GM12864 (cell line): ENCODE measurements at regions not wholly inside any gene's neighbourhood (a gene's known extent, or its start where the extent isn't known, plus 50 kb on each side); places are given as distances from the start of the nearest gene placed in this dataset.
"Not testable (repeated sequence)": the region's sequence is repeated elsewhere in the genome, so short reads cannot be mapped to it uniquely, and the experiment has no call there.

ENCODE experiments used
- DNase-seq: peaks from one replicate; pipeline ENCODE4 v3.0.0-alpha.2; 2011; ENCODE audit warnings: low read depth
- H3K4me3 ChIP-seq: 2 replicates; pipeline ENCODE4 v1.5.1; 2011; ENCODE audit warnings: mild to moderate bottlenecking, low read depth, low read length, control low read depth
- TF ChIP-seq, protein P1 (sequence below): IDR thresholded peaks from 2 replicates; pipeline ENCODE4 v1.5.1; 2011; ENCODE audit warnings: low read depth, mild to moderate bottlenecking, moderate library complexity, low read length, control low read depth, inconsistent platforms; ENCODE audit errors: missing control alignments

DNA sequence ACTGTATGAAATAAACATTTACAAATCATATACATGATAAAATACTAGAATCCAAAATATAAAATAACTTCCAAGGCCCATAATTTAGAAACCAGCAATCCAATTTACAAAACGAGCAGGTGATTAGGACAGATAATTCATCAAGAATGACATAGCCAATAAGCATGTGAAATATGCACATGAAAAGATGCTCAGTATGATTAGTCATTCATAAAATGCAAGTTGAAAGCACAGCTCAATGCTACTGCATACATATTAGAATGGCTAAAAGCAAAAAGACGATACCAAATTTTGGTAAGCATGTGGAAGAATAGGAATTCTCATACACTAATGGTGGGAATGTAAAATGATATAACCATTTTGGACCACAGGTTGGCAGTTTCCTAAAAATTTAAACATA is 837.2 kb upstream of the MIR17HG start:
- TF ChIP-seq, protein P1, sequence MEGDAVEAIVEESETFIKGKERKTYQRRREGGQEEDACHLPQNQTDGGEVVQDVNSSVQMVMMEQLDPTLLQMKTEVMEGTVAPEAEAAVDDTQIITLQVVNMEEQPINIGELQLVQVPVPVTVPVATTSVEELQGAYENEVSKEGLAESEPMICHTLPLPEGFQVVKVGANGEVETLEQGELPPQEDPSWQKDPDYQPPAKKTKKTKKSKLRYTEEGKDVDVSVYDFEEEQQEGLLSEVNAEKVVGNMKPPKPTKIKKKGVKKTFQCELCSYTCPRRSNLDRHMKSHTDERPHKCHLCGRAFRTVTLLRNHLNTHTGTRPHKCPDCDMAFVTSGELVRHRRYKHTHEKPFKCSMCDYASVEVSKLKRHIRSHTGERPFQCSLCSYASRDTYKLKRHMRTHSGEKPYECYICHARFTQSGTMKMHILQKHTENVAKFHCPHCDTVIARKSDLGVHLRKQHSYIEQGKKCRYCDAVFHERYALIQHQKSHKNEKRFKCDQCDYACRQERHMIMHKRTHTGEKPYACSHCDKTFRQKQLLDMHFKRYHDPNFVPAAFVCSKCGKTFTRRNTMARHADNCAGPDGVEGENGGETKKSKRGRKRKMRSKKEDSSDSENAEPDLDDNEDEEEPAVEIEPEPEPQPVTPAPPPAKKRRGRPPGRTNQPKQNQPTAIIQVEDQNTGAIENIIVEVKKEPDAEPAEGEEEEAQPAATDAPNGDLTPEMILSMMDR: no peak
- no peak for DNase-seq
- no peak overlapping the region for H3K4me3 ChIP-seq

GRCh38 chr13:90511903-90512302 is 835.6 kb upstream of the MIR17HG start:
- DNase-seq: no peak
- TF ChIP-seq, protein P1: no peak
- no peak overlapping the region for H3K4me3 ChIP-seq

GRCh38 chr13:90514712-90515111 is 832.8 kb upstream of the MIR17HG start:
- H3K4me3 ChIP-seq, DNase-seq: not testable (repeated sequence)

DNA sequence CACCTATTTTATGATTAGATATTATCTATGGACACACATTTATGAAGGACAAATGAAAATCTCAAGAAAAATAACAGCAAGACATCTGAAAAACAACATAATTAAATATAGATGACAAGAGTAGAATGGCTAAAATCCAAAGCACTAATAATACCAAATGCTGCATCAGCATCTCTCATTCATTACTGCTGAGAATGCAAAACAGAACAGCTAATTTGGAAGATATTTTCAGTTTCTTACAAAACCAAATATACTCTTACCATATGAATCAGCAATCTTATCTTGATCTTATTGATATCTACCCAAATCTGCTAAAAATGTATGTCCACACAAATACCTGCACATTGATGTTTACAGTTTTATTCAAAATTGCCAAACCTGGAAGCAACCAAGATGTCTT is 829.1 kb upstream of the MIR17HG start:
- DNase-seq: no peak
- H3K4me3 ChIP-seq: no peak overlapping the region
- TF ChIP-seq, protein P1: no peak

GRCh38 chr13:90519157-90519556 is 828.3 kb upstream of the MIR17HG start:
- no peak overlapping the region for H3K4me3 ChIP-seq
- TF ChIP-seq, protein P1: no peak
- DNase-seq: no peak

GRCh38 chr13:90526711-90527110 is 820.8 kb upstream of the MIR17HG start:
- TF ChIP-seq, protein P1: no peak
- no peak for DNase-seq
- H3K4me3 ChIP-seq: no peak overlapping the region

GRCh38 chr13:90531744-90532143 is 815.7 kb upstream of the MIR17HG start:
- no peak for DNase-seq
- no peak overlapping the region for H3K4me3 ChIP-seq
- TF ChIP-seq, protein P1: no peak
